ENCODE measurements at regions not wholly inside any gene's neighbourhood (a gene's known extent, or its start where the extent isn't known, plus 50 kb on each side); places are given as distances from the start of the nearest gene placed in this dataset.

GRCh38 chr16:22664561-22664997, 149.4 kb upstream of the HS3ST2 start:
- H3K4me3 ChIP-seq (ENCODE audit: low read depth, low read length): no peak overlapping the region
- DNase-seq (ENCODE audit: low read depth, low spot score): no peak
- no peak for TF ChIP-seq CTCF (IDR thresholded peaks at IDR 0.05; ENCODE audit: insufficient read depth, low read length, missing control alignments)
- ChIA-PET POLR2A (no interaction called here), CTCF (no interaction called here)

- POLR2A ChIA-PET: no interaction called here
- no peak for DNase-seq (ENCODE audit: low read depth, low spot score)
- CTCF ChIA-PET: interaction anchor here (1.1 kb wide), 1 partner anchor 31 kb away, joined by 3 read pairs; no protein-coding TSS in a partner anchor
- no peak for TF ChIP-seq CTCF (IDR thresholded peaks at IDR 0.05; ENCODE audit: insufficient read depth, low read length, missing control alignments)
- H3K4me3 ChIP-seq (ENCODE audit: low read depth, low read length): no peak overlapping the region
These were observed 148.7 kb upstream of the HS3ST2 start for GRCh38 chr16:22665048-22665797.

- ChIA-PET POLR2A (no interaction called here), CTCF (interaction anchor here (1.1 kb wide), 1 partner anchor 32 kb away, joined by 3 read pairs; no protein-coding TSS in a partner anchor)
- no peak overlapping the region for H3K4me3 ChIP-seq (ENCODE audit: low read depth, low read length)
- TF ChIP-seq CTCF (IDR thresholded peaks at IDR 0.05; ENCODE audit: insufficient read depth, low read length, missing control alignments): no peak
- no peak for DNase-seq (ENCODE audit: low read depth, low spot score)
These were observed 148.2 kb upstream of the HS3ST2 start for GRCh38 chr16:22665803-22666202.

- ChIA-PET POLR2A (no interaction called here), CTCF (interaction anchor here (1.0 to 1.6 kb wide), 2 partner anchors 9 to 12 kb away, joined by 3 to 7 read pairs; no protein-coding TSS in a partner anchor)
- no peak for DNase-seq (ENCODE audit: low read depth, low spot score)
- TF ChIP-seq CTCF (IDR thresholded peaks at IDR 0.05; ENCODE audit: insufficient read depth, low read length, missing control alignments): no peak
- H3K4me3 ChIP-seq (ENCODE audit: low read depth, low read length): no peak overlapping the region
These were observed 145.6 kb upstream of the HS3ST2 start for GRCh38 chr16:22668318-22668717.

- H3K4me3 ChIP-seq (ENCODE audit: low read depth, low read length): no peak overlapping the region
- no peak for TF ChIP-seq CTCF (IDR thresholded peaks at IDR 0.05; ENCODE audit: insufficient read depth, low read length, missing control alignments)
- ChIA-PET POLR2A (no interaction called here), CTCF (no interaction called here)
- DNase-seq (ENCODE audit: low read depth, low spot score): no peak
These were observed 143.9 kb upstream of the HS3ST2 start for GRCh38 chr16:22670044-22670536.

GRCh38 chr16:22670551-22671041, 143.4 kb upstream of the HS3ST2 start:
- ChIA-PET POLR2A (no interaction called here), CTCF (no interaction called here)
- DNase-seq (ENCODE audit: low read depth, low spot score): no peak
- H3K4me3 ChIP-seq (ENCODE audit: low read depth, low read length): no peak overlapping the region
- no peak for TF ChIP-seq CTCF (IDR thresholded peaks at IDR 0.05; ENCODE audit: insufficient read depth, low read length, missing control alignments)

Measured in AG04449 (cell line).